ENCODE measurements at regions not wholly inside any gene's neighbourhood (a gene's known extent, or its start where the extent isn't known, plus 50 kb on each side); places are given as distances from the start of the nearest gene placed in this dataset.

GRCh38 chr3:161599697-161600096 is 103.1 kb downstream of the OTOL1 start:
- Histone ChIP-seq H2AFZ (ENCODE audit: low read length) (no peak overlapping the region), H3K36me3 (ENCODE audit: insufficient read depth, low read length) (no peaks in the 10 kb centered on the region), H3K4me2 (ENCODE audit: insufficient read depth, low read length) (no peak overlapping the region), H3K9me3 (ENCODE audit: low read depth, low read length) (no peaks in the 10 kb centered on the region), H3K79me2 (ENCODE audit: insufficient read depth, low read length) (no peaks in the 10 kb centered on the region), H3K4me3 (ENCODE audit: insufficient read depth, low read length) (no peak overlapping the region), H4K20me1 (ENCODE audit: insufficient read depth, low read length) (no peaks in the 10 kb centered on the region), H3K4me1 (ENCODE audit: insufficient read depth, low read length) (no peaks in the 10 kb centered on the region), H3K27me3 (ENCODE audit: insufficient read depth, low read length) (no peaks in the 10 kb centered on the region), H3K27ac (ENCODE audit: low read depth, low read length) (no peak overlapping the region)
- no peak for DNase-seq (ENCODE audit: insufficient read length, low spot score, missing footprints)
- TF ChIP-seq CTCF (IDR thresholded peaks at IDR 0.05; ENCODE audit: extremely low read depth, low read depth, low read length), result no peak

GRCh38 chr3:161600173-161600572 is 103.6 kb downstream of the OTOL1 start:
- no peak overlapping the region for H2AFZ ChIP-seq (ENCODE audit: low read length)
- no peaks in the 10 kb centered on the region for H3K9me3 ChIP-seq (ENCODE audit: low read depth, low read length)
- no peak for DNase-seq (ENCODE audit: insufficient read length, low spot score, missing footprints)
- no peak overlapping the region for H3K4me3 ChIP-seq (ENCODE audit: insufficient read depth, low read length)
- H4K20me1 ChIP-seq (ENCODE audit: insufficient read depth, low read length), result no peaks in the 10 kb centered on the region
- H3K36me3 ChIP-seq (ENCODE audit: insufficient read depth, low read length), result no peaks in the 10 kb centered on the region
- no peak for TF ChIP-seq CTCF (IDR thresholded peaks at IDR 0.05; ENCODE audit: extremely low read depth, low read depth, low read length)
- H3K27me3 ChIP-seq (ENCODE audit: insufficient read depth, low read length), result no peaks in the 10 kb centered on the region
- no peak overlapping the region for H3K4me2 ChIP-seq (ENCODE audit: insufficient read depth, low read length)
- H3K27ac ChIP-seq (ENCODE audit: low read depth, low read length), result no peak overlapping the region
- H3K4me1 ChIP-seq (ENCODE audit: insufficient read depth, low read length), result no peaks in the 10 kb centered on the region
- H3K79me2 ChIP-seq (ENCODE audit: insufficient read depth, low read length), result no peaks in the 10 kb centered on the region

GRCh38 chr3:161602475-161602874 is 105.9 kb downstream of the OTOL1 start:
- no peak for DNase-seq (ENCODE audit: insufficient read length, low spot score, missing footprints)
- no peak for TF ChIP-seq CTCF (IDR thresholded peaks at IDR 0.05; ENCODE audit: extremely low read depth, low read depth, low read length)

GRCh38 chr3:161602918-161603317 is 106.3 kb downstream of the OTOL1 start:
- TF ChIP-seq CTCF (IDR thresholded peaks at IDR 0.05; ENCODE audit: extremely low read depth, low read depth, low read length), result no peak
- H2AFZ ChIP-seq (ENCODE audit: low read length), result no peak overlapping the region
- no peak overlapping the region for H3K27ac ChIP-seq (ENCODE audit: low read depth, low read length)
- no peaks in the 10 kb centered on the region for H3K36me3 ChIP-seq (ENCODE audit: insufficient read depth, low read length)
- H3K9me3 ChIP-seq (ENCODE audit: low read depth, low read length), result no peaks in the 10 kb centered on the region
- H3K4me3 ChIP-seq (ENCODE audit: insufficient read depth, low read length), result no peak overlapping the region
- H3K4me2 ChIP-seq (ENCODE audit: insufficient read depth, low read length), result no peak overlapping the region
- H3K79me2 ChIP-seq (ENCODE audit: insufficient read depth, low read length), result no peaks in the 10 kb centered on the region
- H3K27me3 ChIP-seq (ENCODE audit: insufficient read depth, low read length), result no peaks in the 10 kb centered on the region
- no peaks in the 10 kb centered on the region for H4K20me1 ChIP-seq (ENCODE audit: insufficient read depth, low read length)
- no peak for DNase-seq (ENCODE audit: insufficient read length, low spot score, missing footprints)
- H3K4me1 ChIP-seq (ENCODE audit: insufficient read depth, low read length), result no peaks in the 10 kb centered on the region

More at GRCh38 chr3:161602475-161602874, 105.9 kb downstream of the OTOL1 start:
- no peaks in the 10 kb centered on the region for H4K20me1 ChIP-seq (ENCODE audit: insufficient read depth, low read length)
- H3K27me3 ChIP-seq (ENCODE audit: insufficient read depth, low read length), result no peaks in the 10 kb centered on the region
- H3K4me1 ChIP-seq (ENCODE audit: insufficient read depth, low read length), result no peaks in the 10 kb centered on the region
- H2AFZ ChIP-seq (ENCODE audit: low read length), result no peak overlapping the region
- H3K9me3 ChIP-seq (ENCODE audit: low read depth, low read length), result no peaks in the 10 kb centered on the region
- no peaks in the 10 kb centered on the region for H3K36me3 ChIP-seq (ENCODE audit: insufficient read depth, low read length)
- no peak overlapping the region for H3K4me3 ChIP-seq (ENCODE audit: insufficient read depth, low read length)
- no peak overlapping the region for H3K4me2 ChIP-seq (ENCODE audit: insufficient read depth, low read length)
- H3K79me2 ChIP-seq (ENCODE audit: insufficient read depth, low read length), result no peaks in the 10 kb centered on the region
- no peak overlapping the region for H3K27ac ChIP-seq (ENCODE audit: low read depth, low read length)

Data from osteoblast (primary cell).